K562 (cell line): ENCODE measurements at regions not wholly inside any gene's neighbourhood (a gene's known extent, or its start where the extent isn't known, plus 50 kb on each side); places are given as distances from the start of the nearest gene placed in this dataset.

Experiments used
- CTCF ChIP-seq, 3 experiments: IDR thresholded peaks in 2 of 3; conservative IDR thresholded peaks in 1 of 3; 2 replicates each; pipeline ENCODE4 v1.5.1; 2011 to 2012; ENCODE audit warnings: low read length in 3 of 3, mild to moderate bottlenecking in 3 of 3, control low read depth in 2 of 3, improper control_type of control experiment in 1 of 3, inconsistent platforms in 1 of 3, low read depth in 1 of 3, mixed read lengths in 1 of 3, moderate library complexity in 1 of 3; ENCODE audit not compliant: insufficient read depth in 2 of 3
- FOXM1 ChIP-seq, 2 experiments: fragments of 450-650 bp in 1 of 2; sonication (generic) in 1 of 2; formaldehyde crosslinking in 1 of 2; IDR thresholded peaks; 2 replicates each; pipeline versions ENCODE4 v1.6.1 to v1.9.0; 2017 to 2022; ENCODE audit warnings: low read depth in 2 of 2, mild to moderate bottlenecking in 2 of 2, missing genetic modification reagents in 1 of 2, moderate library complexity in 1 of 2
- JUN ChIP-seq, 2 experiments: sonication (generic) in 1 of 2; formaldehyde crosslinking in 1 of 2; IDR thresholded peaks; 2 replicates each; pipeline versions ENCODE4 v1.6.1 to v1.8.0; 2012 to 2022; ENCODE audit warnings: borderline replicate concordance in 2 of 2, mild to moderate bottlenecking in 2 of 2, improper control_type of control experiment in 1 of 2, low read depth in 1 of 2, low read length in 1 of 2, missing genetic modification reagents in 1 of 2
- MXI1 ChIP-seq: IDR thresholded peaks from 2 replicates; pipeline ENCODE4 v1.6.1; 2011; ENCODE audit warnings: low read depth, mild to moderate bottlenecking, improper control_type of control experiment, low read length
- MYC ChIP-seq, 2 experiments: fragments of 250-450 bp in 1 of 2; sonication (Bioruptor Pico) in 1 of 2; IDR thresholded peaks; 2 replicates each; pipeline versions ENCODE4 v1.5.1 to v1.6.1; 2012 to 2021; ENCODE audit warnings: low read depth in 2 of 2, borderline replicate concordance in 1 of 2, improper control_type of control experiment in 1 of 2, low read length in 1 of 2, mild to moderate bottlenecking in 1 of 2, moderate library complexity in 1 of 2
- NFIC ChIP-seq: fragments of 450-650 bp; IDR thresholded peaks from 2 replicates; pipeline ENCODE4 v1.6.1; 2017; ENCODE audit warnings: mild to moderate bottlenecking, inconsistent platforms
- SMAD1 ChIP-seq: fragments of 150-350 bp; IDR thresholded peaks from 2 replicates; pipeline ENCODE4 v1.6.1; 2014; ENCODE audit warnings: low read length, low read depth; ENCODE audit not compliant: partially characterized antibody
- SMC3 ChIP-seq: conservative IDR thresholded peaks from 2 replicates; pipeline ENCODE4 v1.6.1; 2011; ENCODE audit warnings: low read depth, low read length, improper control_type of control experiment; ENCODE audit not compliant: insufficient read depth
- TCF7L2 ChIP-seq: fragments of 150-350 bp; IDR thresholded peaks from 2 replicates; pipeline ENCODE4 v1.6.1; 2016; ENCODE audit warnings: low read depth, mild to moderate bottlenecking, low read length, moderate library complexity
- ZNF316 ChIP-seq: fragments of 450-650 bp; IDR thresholded peaks from 2 replicates; pipeline ENCODE4 v1.6.1; 2016
- ZNF431 ChIP-seq: sonication (generic); formaldehyde crosslinking; IDR thresholded peaks from 2 replicates; pipeline ENCODE4 v1.8.0; 2022; ENCODE audit warnings: mild to moderate bottlenecking, missing genetic modification reagents

GRCh38 chr9:38338342-38339018 lies 54.0 kb upstream of the ALDH1B1 start:
- TF ChIP-seq SMAD1 (no peak), FOXM1 (IDR thresholded peaks at IDR 0.05; ENCODE audit: low read depth) (no peak), FOXM1 (CRISPR knock-in tag; IDR thresholded peaks at IDR 0.05; ENCODE audit: low read depth) (no peak), ZNF431 (CRISPR knock-in tag) (no peak), MXI1 (no peak), TCF7L2 (no peak), MYC (IDR thresholded peaks at IDR 0.05; ENCODE audit: low read depth, low read length) (no peak), MYC (CRISPR knock-in tag; IDR thresholded peaks at IDR 0.05; ENCODE audit: borderline replicate concordance, low read depth) (no peak), JUN (IDR thresholded peaks at IDR 0.05; ENCODE audit: borderline replicate concordance, low read depth, low read length) (no peak), JUN (CRISPR knock-in tag; IDR thresholded peaks at IDR 0.05; ENCODE audit: borderline replicate concordance) (no peak), CTCF (IDR thresholded peaks at IDR 0.05 in 2 of 3, conservative IDR thresholded peaks at IDR 0.05 in 1 of 3; ENCODE audit: insufficient read depth in 2 of 3, low read depth in 1 of 3, low read length in 3 of 3) (no peak), ZNF316 (no peak), SMC3 (no peak), NFIC (no peak)
